ENCODE measurements at regions not wholly inside any gene's neighbourhood (a gene's known extent, or its start where the extent isn't known, plus 50 kb on each side); places are given as distances from the start of the nearest gene placed in this dataset.

- POLR2A ChIA-PET, result no interaction called here
- ATAC-seq (no peak), DNase-seq (no peak)
- no peaks in the 10 kb centered on the region for H3K27me3 Mint-ChIP-seq
- CTCF ChIA-PET, result no interaction called here
- H3K9me3 Mint-ChIP-seq (ENCODE audit: low read depth), result peaks cover 2% of the 10 kb centered on the region
- H3K36me3 Mint-ChIP-seq (ENCODE audit: low read depth), result no peaks in the 10 kb centered on the region
- intact Hi-C loops (cut with DNase I, micrococcal nuclease), result no loop called here
- no peak overlapping the region for H3K27ac Mint-ChIP-seq
- no peak overlapping the region for H3K4me3 Mint-ChIP-seq
- H3K4me1 Mint-ChIP-seq, result no peaks in the 10 kb centered on the region
These were observed 420.0 kb upstream of the ST6GAL2 start for GRCh38 chr2:107305966-107306365.

DNA sequence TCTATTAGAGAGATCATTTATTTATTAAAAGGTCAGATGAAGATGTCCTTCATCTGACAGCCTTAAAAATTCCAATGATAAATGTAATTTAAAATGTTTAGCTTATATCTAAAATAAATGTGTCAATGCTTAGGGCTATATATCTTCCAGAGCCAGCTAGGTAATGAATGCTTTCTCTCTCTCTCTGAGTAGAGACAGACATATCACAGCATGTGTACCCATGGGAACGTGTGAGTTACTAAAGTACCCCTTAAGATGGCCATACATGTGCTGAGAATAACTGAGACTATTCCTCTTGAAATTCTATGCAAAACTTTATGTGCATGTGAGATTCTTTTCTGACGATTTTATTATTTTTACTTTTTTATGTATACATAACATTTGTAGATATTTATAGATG, 420.9 kb upstream of the ST6GAL2 start:
- ATAC-seq, result no peak
- Mint-ChIP-seq H3K4me3 (no peak overlapping the region), H3K27ac (no peak overlapping the region), H3K27me3 (no peaks in the 10 kb centered on the region), H3K4me1 (no peaks in the 10 kb centered on the region), H3K36me3 (ENCODE audit: low read depth) (no peaks in the 10 kb centered on the region), H3K9me3 (ENCODE audit: low read depth) (peaks cover 3% of the 10 kb centered on the region)
- no peak for DNase-seq
- POLR2A ChIA-PET, result no interaction called here
- CTCF ChIA-PET, result no interaction called here
- intact Hi-C loops (cut with DNase I, micrococcal nuclease), result no loop called here

GRCh38 chr2:107308835-107309234, 422.9 kb upstream of the ST6GAL2 start:
- POLR2A ChIA-PET, result no interaction called here
- intact Hi-C loops (cut with DNase I, micrococcal nuclease), result no loop called here
- Mint-ChIP-seq H3K4me1 (no peaks in the 10 kb centered on the region), H3K27me3 (no peaks in the 10 kb centered on the region), H3K27ac (no peak overlapping the region), H3K36me3 (ENCODE audit: low read depth) (no peaks in the 10 kb centered on the region), H3K4me3 (no peak overlapping the region), H3K9me3 (ENCODE audit: low read depth) (peaks cover 5% of the 10 kb centered on the region)
- CTCF ChIA-PET, result no interaction called here
- no peak for DNase-seq
- ATAC-seq, result no peak

- intact Hi-C loops (cut with DNase I, micrococcal nuclease), result no loop called here
- Mint-ChIP-seq H3K4me1 (no peaks in the 10 kb centered on the region), H3K27ac (no peak overlapping the region), H3K4me3 (no peak overlapping the region), H3K9me3 (ENCODE audit: low read depth) (peaks cover 7% of the 10 kb centered on the region), H3K27me3 (no peaks in the 10 kb centered on the region), H3K36me3 (ENCODE audit: low read depth) (no peaks in the 10 kb centered on the region)
- ChIA-PET POLR2A (no interaction called here), CTCF (no interaction called here)
- no peak for ATAC-seq
- no peak for DNase-seq
These were observed 426.3 kb upstream of the ST6GAL2 start for GRCh38 chr2:107312240-107312639.

- Mint-ChIP-seq H3K9me3 (ENCODE audit: low read depth) (peaks cover 7% of the 10 kb centered on the region), H3K4me1 (no peaks in the 10 kb centered on the region), H3K27ac (no peak overlapping the region), H3K27me3 (no peaks in the 10 kb centered on the region), H3K4me3 (no peak overlapping the region), H3K36me3 (ENCODE audit: low read depth) (no peaks in the 10 kb centered on the region)
- CTCF ChIA-PET, result no interaction called here
- intact Hi-C loops (cut with DNase I, micrococcal nuclease), result no loop called here
- POLR2A ChIA-PET, result no interaction called here
- no peak for DNase-seq
- no peak for ATAC-seq
These were observed 427.3 kb upstream of the ST6GAL2 start for GRCh38 chr2:107313316-107313715.

- POLR2A ChIA-PET, result no interaction called here
- H3K4me3 Mint-ChIP-seq, result no peak overlapping the region
- peaks cover 5% of the 10 kb centered on the region for H3K9me3 Mint-ChIP-seq (ENCODE audit: low read depth)
- DNase-seq, result no peak
- H3K27ac Mint-ChIP-seq, result no peak overlapping the region
- intact Hi-C loops (cut with DNase I, micrococcal nuclease), result no loop called here
- no peaks in the 10 kb centered on the region for H3K36me3 Mint-ChIP-seq (ENCODE audit: low read depth)
- CTCF ChIA-PET, result no interaction called here
- H3K4me1 Mint-ChIP-seq, result no peaks in the 10 kb centered on the region
- no peak for ATAC-seq
- no peaks in the 10 kb centered on the region for H3K27me3 Mint-ChIP-seq
These were observed 434.9 kb upstream of the ST6GAL2 start for GRCh38 chr2:107320881-107321280.

DNA sequence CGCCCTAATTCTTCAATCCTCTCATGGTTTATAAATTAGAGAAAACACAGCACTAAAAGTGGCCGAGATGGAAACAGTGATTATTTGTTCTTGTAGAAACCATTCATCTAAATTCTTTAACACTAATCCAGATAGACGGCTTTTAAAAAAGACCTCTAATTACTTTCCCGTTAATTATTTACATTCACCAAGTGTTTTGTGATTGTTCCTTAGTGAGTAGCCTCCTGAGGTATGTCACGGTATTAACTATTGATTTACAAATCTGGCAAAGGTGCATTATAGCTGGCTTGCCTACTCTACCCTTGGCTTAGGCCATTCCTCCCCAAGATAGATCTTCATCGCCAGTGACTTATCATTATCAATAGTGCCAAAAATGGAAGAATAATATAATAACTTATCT, 436.4 kb upstream of the ST6GAL2 start:
- Mint-ChIP-seq H3K4me1 (no peaks in the 10 kb centered on the region), H3K4me3 (no peak overlapping the region), H3K27ac (no peak overlapping the region), H3K9me3 (ENCODE audit: low read depth) (peaks cover 3% of the 10 kb centered on the region), H3K27me3 (no peaks in the 10 kb centered on the region), H3K36me3 (ENCODE audit: low read depth) (no peaks in the 10 kb centered on the region)
- DNase-seq, result no peak
- CTCF ChIA-PET, result no interaction called here
- intact Hi-C loops (cut with DNase I, micrococcal nuclease), result no loop called here
- no peak for ATAC-seq
- POLR2A ChIA-PET, result no interaction called here

DNA sequence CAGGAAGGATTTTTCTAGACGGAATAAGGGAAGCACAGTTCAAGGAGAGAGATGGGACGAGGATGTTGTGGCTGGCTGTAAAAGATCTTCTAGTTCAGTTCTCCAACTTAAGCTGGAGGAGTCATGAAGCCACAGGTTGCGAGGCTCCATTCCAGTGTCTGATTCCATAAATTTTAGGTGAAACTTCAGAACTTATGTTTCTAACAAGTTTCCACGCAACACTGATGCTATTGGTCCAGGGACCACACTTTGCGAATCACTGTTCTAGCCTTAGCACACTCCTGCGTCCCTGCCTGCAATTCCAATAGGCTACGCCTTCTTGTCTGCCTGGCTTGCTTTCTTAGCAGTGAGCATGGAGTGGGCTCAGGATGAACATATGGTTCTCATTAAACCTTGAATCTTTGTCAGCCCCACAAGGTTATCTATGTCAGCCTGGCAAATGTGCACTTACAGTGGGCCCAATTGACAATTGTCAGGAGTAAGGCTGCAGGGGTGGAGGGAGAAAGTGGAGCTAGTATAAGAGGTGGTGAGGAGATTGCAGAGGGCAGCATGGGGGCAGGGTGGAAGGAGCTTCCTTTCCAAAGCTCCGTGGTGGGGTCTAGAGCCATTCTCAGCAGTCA, 438.1 kb upstream of the ST6GAL2 start:
- peaks cover 6% of the 10 kb centered on the region for H3K9me3 Mint-ChIP-seq (ENCODE audit: low read depth)
- ATAC-seq, result no peak
- intact Hi-C loops (cut with DNase I, micrococcal nuclease), result no loop called here
- no peak for DNase-seq
- ChIA-PET POLR2A (no interaction called here), CTCF (no interaction called here)
- no peaks in the 10 kb centered on the region for H3K27me3 Mint-ChIP-seq
- no peak overlapping the region for H3K27ac Mint-ChIP-seq
- H3K36me3 Mint-ChIP-seq (ENCODE audit: low read depth), result no peaks in the 10 kb centered on the region
- H3K4me1 Mint-ChIP-seq, result no peaks in the 10 kb centered on the region
- H3K4me3 Mint-ChIP-seq, result no peak overlapping the region

DNA sequence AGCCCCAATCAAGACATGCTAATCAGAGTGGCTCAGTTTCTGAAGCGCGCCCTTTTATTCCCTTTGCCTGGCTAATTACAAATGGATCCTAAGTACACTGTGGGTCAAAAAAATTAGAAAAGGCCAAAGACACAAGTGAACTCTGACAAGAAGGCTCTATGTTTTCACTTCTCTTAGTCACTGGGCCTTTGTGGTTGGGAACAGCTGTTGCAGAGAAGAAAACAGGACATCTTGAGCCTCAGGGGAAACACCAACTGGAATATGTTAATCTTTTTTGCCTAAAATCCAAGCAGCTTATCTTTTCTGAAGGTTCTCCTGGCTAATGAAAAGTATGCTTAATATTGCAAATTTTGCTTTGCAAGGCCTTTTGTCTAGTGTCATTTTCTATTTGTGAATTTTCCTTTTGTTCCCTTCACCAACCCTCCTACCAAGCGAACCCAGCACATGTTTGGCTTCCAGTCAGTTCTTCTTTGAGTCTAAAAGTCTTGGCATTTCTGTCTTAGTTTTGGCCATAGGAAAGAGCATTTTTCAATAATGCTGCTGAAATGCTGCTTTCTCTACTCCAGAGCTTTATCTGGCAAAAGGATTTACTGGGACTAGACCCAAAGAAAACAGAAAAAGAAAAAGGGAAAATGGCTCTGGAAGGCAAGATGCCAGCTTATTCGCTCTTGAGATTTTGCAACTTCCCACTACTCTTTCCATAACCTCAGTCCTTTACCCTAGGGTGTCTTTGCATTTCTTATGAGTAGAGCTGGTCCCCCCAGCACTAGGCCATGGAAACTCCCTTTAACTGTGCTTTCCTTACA, 440.2 kb upstream of the ST6GAL2 start:
- Mint-ChIP-seq H3K9me3 (ENCODE audit: low read depth) (peaks cover 11% of the 10 kb centered on the region), H3K4me1 (no peaks in the 10 kb centered on the region), H3K27ac (no peak overlapping the region), H3K4me3 (no peak overlapping the region), H3K36me3 (ENCODE audit: low read depth) (no peaks in the 10 kb centered on the region), H3K27me3 (no peaks in the 10 kb centered on the region)
- no peak for ATAC-seq
- POLR2A ChIA-PET, result no interaction called here
- intact Hi-C loops (cut with DNase I, micrococcal nuclease), result no loop called here
- CTCF ChIA-PET, result no interaction called here
- no peak for DNase-seq

DNA sequence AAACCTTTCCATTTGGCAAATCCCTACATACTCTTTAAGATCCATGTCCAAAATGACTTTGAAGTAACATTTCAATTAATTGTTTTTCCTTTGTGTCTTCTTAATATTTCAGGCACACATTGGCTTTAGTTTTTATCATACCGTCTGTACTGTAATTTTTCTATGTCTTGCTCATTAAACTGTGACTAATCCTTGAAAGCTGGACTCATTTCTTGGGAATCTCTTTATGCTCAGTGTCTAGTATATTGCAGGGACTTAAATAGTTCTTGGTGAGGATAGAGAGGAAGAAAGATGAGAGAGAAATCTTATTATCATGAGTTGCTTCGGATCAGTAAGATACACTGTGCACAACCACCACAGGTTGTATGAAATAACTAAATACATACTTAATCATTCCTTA, 448.3 kb upstream of the ST6GAL2 start:
- H3K27ac Mint-ChIP-seq, result no peak overlapping the region
- H3K4me1 Mint-ChIP-seq, result no peaks in the 10 kb centered on the region
- H3K36me3 Mint-ChIP-seq (ENCODE audit: low read depth), result no peaks in the 10 kb centered on the region
- POLR2A ChIA-PET, result no interaction called here
- peaks cover 4% of the 10 kb centered on the region for H3K9me3 Mint-ChIP-seq (ENCODE audit: low read depth)
- intact Hi-C loops (cut with DNase I, micrococcal nuclease), result no loop called here
- DNase-seq (no peak), ATAC-seq (no peak)
- H3K27me3 Mint-ChIP-seq, result no peaks in the 10 kb centered on the region
- CTCF ChIA-PET, result no interaction called here
- H3K4me3 Mint-ChIP-seq, result no peak overlapping the region

GRCh38 chr2:107336526-107336925, 450.6 kb upstream of the ST6GAL2 start:
- H3K36me3 Mint-ChIP-seq (ENCODE audit: low read depth), result no peaks in the 10 kb centered on the region
- H3K4me1 Mint-ChIP-seq, result no peaks in the 10 kb centered on the region
- H3K27ac Mint-ChIP-seq, result no peak overlapping the region
- CTCF ChIA-PET, result interaction anchor here (0.6 kb wide), 1 partner anchor 278 kb away, joined by 3 read pairs; no protein-coding TSS in a partner anchor
- intact Hi-C loops (cut with DNase I, micrococcal nuclease), result no loop called here
- POLR2A ChIA-PET, result no interaction called here
- H3K4me3 Mint-ChIP-seq, result no peak overlapping the region
- H3K9me3 Mint-ChIP-seq (ENCODE audit: low read depth), result peaks cover 2% of the 10 kb centered on the region
- no peak for ATAC-seq
- no peaks in the 10 kb centered on the region for H3K27me3 Mint-ChIP-seq
- no peak for DNase-seq

DNA sequence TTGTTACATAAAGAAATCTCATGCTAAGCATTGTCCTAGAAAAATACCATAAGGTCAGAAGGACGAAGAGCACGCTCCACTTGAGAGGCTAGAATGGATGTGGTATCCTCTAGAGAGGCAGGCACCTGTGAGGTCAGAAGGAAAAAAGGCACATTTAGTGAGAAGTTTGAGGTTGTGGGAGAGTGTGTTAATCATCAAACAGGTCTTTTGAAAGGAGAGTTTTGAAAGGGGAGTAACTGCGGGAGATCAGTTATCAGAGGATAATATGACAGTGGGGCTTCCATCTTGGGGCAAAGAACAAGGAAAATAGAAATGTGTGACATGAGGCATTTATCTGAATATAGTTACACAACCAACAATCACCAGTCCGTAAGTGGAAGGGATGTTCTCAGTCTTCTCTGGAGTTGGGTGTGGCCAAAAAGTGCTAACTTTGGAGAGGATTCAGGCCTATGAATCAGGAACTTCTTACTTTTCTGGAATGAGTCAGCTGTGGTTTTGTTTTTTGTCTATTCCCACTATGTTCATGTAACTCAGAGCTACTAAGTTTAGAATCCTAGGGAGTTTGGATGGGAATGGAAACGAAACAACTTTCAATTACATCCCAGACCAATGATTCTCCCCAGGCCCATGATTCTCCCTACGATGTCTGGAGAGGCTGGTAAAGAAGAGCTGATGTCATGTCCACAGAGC, 451.4 kb upstream of the ST6GAL2 start:
- intact Hi-C loops (cut with DNase I, micrococcal nuclease), result no loop called here
- peaks cover 2% of the 10 kb centered on the region for H3K9me3 Mint-ChIP-seq (ENCODE audit: low read depth)
- ChIA-PET POLR2A (interaction anchor here (0.6 kb wide), 1 partner anchor 318 kb away, joined by 4 read pairs; no protein-coding TSS in a partner anchor), CTCF (no interaction called here)
- H3K4me3 Mint-ChIP-seq, result no peak overlapping the region
- DNase-seq (no peak), ATAC-seq (no peak)
- H3K36me3 Mint-ChIP-seq (ENCODE audit: low read depth), result no peaks in the 10 kb centered on the region
- no peaks in the 10 kb centered on the region for H3K27me3 Mint-ChIP-seq
- H3K27ac Mint-ChIP-seq, result no peak overlapping the region
- no peaks in the 10 kb centered on the region for H3K4me1 Mint-ChIP-seq
